Retinal pigment epithelial cell (primary cell): ENCODE measurements at regions not wholly inside any gene's neighbourhood (a gene's known extent, or its start where the extent isn't known, plus 50 kb on each side); places are given as distances from the start of the nearest gene placed in this dataset.

ENCODE experiments used
- DNase-seq: peaks from one replicate; pipeline ENCODE4 v3.0.0-alpha.2; 2010; ENCODE audit warnings: low read depth
- H3K4me3 ChIP-seq: 2 replicates; pipeline ENCODE4 v1.5.1; 2011; ENCODE audit warnings: mild to moderate bottlenecking, low read length, control low read depth, moderate library complexity
- TF ChIP-seq, protein P1 (sequence below): conservative IDR thresholded peaks from 2 replicates; pipeline ENCODE4 v1.5.1; 2011; ENCODE audit warnings: low read depth, low read length, control low read depth, inconsistent platforms

DNA sequence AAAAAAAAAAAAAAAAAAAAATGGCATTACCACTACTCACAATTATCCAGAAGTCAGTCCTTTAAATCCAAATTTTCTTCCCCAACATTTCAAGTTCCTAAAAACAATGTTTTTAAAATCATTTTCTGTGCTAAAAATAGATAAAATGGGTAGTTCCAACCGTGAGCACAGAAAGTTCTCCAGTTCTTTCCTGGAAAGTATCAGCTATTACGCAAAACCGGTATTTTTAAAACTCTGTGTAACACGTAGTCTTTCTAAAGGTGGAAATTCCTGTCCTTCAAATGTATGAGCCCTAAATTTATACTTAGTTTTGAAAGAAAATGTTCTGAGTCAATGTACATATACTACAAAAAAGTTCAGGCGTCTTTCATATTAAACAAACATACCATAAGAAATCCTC is 83.5 kb upstream of the SCAF8 start:
- H3K4me3 ChIP-seq = no peak overlapping the region
- no peak for DNase-seq
- TF ChIP-seq, protein P1, sequence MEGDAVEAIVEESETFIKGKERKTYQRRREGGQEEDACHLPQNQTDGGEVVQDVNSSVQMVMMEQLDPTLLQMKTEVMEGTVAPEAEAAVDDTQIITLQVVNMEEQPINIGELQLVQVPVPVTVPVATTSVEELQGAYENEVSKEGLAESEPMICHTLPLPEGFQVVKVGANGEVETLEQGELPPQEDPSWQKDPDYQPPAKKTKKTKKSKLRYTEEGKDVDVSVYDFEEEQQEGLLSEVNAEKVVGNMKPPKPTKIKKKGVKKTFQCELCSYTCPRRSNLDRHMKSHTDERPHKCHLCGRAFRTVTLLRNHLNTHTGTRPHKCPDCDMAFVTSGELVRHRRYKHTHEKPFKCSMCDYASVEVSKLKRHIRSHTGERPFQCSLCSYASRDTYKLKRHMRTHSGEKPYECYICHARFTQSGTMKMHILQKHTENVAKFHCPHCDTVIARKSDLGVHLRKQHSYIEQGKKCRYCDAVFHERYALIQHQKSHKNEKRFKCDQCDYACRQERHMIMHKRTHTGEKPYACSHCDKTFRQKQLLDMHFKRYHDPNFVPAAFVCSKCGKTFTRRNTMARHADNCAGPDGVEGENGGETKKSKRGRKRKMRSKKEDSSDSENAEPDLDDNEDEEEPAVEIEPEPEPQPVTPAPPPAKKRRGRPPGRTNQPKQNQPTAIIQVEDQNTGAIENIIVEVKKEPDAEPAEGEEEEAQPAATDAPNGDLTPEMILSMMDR = no peak

DNA sequence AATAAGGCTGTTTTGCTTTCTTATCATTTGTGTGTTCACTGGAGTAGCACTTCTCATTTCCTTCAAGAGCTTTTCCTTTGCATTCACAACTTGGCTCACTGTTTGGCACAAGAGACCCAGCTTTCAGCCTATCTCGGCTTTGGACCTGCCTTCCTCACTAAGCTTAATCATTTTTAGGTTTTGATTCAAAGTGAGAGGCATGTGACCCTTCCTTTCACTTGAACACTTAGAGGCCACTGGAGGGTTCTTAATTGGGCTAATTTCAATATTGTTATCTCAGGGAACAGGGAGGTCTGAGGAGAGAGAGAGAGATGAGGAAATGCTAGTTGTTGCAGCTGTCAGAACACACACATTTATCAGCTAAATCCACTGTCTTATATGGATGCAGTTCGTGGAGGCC is 82.9 kb upstream of the SCAF8 start:
- DNase-seq = no peak
- TF ChIP-seq, protein P1 = no peak
- H3K4me3 ChIP-seq = no peak overlapping the region

DNA sequence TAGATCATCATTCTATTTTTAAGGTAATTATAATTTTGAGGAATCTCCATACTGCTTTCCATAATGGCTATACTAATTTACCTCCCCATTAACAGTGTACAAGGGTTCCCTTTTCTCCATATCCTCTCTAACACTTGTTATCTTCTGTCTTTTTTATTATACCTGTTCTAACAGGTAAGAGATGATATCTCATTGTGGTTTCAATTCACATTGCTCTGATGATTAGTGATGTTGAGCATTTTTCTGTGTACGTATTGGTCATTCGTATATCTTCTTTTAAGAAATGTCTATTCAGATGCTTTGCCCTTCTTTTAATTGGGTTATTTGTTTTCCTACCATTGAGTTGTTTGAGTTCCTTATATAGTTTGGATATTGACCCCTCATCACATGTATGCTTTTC is 81.6 kb upstream of the SCAF8 start:
- no peak overlapping the region for H3K4me3 ChIP-seq
- TF ChIP-seq, protein P1 = no peak
- DNase-seq = no peak

DNA sequence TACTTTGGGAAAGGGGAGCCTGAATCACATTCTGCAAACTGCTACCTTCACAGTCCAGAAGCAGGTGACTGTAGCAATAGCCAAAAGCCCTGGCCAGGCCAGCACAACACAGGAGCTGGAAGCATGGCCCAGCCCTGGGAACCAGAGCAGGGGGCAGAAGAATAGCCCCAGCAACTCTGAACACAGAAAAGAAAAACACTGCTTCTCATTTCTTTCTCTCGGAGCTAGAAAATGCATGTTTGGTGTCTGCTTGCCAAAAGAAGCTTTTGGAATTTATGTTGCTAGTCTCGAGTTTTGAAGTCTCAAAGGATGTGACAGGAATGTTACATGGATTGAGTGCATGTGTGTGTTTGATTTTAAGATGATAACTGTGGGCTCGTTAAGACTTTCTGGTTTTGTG is 79.8 kb upstream of the SCAF8 start:
- TF ChIP-seq, protein P1 = no peak
- no peak overlapping the region for H3K4me3 ChIP-seq
- no peak for DNase-seq

DNA sequence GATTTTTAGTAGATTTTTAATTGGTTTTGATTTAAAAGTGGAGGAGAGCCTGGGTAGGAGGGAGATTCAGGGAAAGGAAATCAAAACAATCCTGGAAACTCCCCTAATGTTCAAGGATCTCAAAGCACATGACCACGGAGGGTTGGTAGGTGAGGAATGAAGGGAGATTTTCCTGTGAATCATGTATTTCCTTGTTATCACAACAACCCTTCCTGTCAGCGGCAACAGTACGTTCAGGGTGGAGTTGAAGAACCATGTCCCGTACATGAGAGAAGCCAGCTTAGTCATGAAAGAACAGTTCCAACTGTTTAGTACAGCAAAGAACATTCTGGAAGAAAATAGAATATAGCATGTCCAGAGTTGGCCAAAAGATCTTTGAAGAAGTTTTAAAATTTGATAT is 79.4 kb upstream of the SCAF8 start:
- no peak overlapping the region for H3K4me3 ChIP-seq
- TF ChIP-seq, protein P1 = no peak
- peak; percentile 39 for DNase-seq

DNA sequence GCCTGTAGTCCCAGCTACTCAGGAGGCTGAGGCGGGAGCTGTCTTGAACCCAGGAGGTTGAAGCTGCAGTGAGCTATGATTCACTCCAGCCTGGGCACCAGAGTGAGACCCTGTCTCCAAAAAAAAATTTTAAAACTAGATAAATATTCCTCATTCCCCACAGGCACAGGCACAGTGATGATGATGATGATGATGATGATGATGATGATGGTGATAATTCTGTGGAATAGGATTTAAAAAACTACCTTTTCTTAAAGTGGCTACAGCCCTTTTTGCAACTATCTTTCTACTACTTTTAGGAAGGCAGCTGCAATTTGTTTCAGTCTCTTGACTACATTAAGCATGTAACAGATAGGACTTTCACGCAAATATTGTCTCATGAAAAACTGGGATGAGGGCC is 76.6 kb upstream of the SCAF8 start:
- TF ChIP-seq, protein P1 = no peak
- no peak for DNase-seq
- H3K4me3 ChIP-seq = no peak overlapping the region

DNA sequence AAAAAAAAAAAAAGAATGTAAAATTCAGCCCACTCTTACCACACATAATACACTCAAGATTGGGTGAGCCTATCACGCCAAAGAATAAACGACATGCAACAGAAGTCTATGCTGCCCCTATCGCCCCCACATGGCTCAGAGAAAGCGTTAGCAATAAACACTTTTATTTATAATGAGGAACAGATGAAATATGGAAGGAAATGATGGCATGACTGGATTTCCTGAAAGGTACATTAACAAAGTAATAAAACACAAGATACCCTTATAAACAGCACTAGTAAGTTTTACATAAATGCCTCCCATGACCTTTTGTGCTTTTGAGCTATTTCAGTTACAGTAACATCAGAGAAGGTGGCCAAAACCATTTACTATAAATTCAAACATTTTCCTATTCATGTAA is 71.4 kb upstream of the SCAF8 start:
- TF ChIP-seq, protein P1 = no peak
- DNase-seq = no peak
- no peak overlapping the region for H3K4me3 ChIP-seq
